OCI-M1 (cell line): ENCODE measurements at regions not wholly inside any gene's neighbourhood (a gene's known extent, or its start where the extent isn't known, plus 50 kb on each side); places are given as distances from the start of the nearest gene placed in this dataset.
"Not testable (repeated sequence)": the region's sequence is repeated elsewhere in the genome, so short reads cannot be mapped to it uniquely, and the experiment has no call there.

Experiments used
- DNase-seq: peaks from one replicate; lab custom pipeline; 2025; lab: John Stamatoyannopoulos, UW

DNA sequence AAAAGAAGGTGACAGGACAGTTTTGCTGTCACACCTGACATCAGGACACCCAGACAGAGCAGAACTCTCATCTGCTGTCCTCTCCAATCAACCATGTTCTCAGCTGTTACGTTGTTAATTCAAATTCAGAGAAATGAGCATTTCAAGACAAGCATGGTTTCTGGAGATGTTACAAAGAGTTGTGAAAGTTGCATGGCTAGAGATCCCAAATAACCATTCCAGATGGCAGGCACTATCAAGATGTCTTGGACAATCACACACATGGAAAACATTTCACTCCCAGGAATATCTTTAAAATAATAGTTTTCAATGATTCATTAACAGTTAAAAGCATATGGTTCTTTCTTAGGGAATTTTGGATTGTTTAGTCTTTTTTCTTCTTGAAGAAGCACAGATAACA, 533.1 kb downstream of the AGTPBP1 start:
- no peak for DNase-seq

DNA sequence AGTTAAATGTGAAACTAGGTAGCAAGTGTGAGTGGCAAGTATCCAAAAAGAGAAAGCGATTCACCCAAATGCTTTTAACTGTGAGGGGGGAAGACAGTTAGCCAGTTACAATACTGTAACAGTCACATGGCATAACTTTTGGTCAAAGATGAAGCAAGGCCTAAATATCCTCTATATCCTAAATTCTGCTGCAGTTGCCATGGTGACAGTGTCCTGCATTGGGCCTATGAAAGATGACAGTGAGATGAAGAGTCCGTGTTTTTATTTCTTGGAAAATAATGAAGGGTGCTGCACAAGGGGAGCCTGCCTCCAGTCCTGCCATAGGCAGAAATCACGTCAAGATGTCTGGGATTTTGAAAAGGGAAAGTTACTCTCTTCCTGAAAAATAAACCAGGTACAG, 534.6 kb downstream of the NTRK2 start:
- DNase-seq = no peak

DNA sequence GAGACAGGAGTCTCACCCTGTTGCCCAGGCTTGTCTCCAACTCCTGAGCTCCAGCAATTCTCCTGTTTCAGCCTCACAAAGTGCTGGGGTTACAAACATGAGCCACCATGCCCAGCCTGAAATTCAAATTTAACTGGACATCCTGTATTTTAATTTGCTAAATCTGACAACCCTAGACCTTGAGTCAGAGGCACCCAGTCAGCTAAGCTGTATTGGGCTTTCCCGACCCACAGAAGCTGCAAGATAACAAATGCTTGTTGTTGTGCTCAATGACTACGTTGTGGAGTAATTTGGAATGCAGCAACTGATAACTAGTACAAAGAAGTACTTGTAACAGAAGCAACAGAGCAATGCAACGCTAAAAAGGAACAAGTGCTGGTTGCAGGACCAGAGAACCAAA, 533.1 kb downstream of the NTRK2 start:
- DNase-seq = no peak

DNA sequence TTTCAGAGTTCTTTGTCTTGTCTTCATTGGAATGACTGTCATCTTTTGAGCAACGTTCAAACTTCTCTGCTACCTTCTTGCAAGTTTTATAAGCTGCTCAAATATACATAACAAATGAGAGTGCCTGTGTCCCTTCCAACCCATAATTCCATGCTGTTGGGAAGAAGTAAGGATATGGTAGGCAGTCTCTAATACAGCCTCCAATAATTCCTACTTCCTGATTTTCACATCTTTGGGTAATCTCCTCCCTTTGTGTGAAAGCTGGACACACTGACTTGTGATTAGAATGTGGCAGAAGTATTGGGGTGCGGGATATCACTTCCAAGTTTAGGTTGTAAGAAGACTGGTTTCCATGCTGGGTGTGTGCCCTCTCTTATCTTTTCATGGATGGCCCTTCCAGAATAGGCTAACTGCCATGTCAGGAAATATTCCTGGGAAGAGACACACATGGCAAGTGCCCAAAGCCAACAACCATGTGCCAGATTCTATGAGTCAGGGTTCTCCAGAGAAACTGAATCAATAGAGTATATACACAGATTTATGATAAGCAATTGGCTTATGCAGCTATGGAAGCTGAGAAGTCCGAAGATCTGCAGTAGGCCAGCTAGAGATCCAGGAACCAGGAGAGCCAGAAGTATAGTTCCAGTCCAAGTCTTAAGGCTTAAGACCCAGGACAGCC, 531.3 kb downstream of the NTRK2 start:
- no peak for DNase-seq

DNA sequence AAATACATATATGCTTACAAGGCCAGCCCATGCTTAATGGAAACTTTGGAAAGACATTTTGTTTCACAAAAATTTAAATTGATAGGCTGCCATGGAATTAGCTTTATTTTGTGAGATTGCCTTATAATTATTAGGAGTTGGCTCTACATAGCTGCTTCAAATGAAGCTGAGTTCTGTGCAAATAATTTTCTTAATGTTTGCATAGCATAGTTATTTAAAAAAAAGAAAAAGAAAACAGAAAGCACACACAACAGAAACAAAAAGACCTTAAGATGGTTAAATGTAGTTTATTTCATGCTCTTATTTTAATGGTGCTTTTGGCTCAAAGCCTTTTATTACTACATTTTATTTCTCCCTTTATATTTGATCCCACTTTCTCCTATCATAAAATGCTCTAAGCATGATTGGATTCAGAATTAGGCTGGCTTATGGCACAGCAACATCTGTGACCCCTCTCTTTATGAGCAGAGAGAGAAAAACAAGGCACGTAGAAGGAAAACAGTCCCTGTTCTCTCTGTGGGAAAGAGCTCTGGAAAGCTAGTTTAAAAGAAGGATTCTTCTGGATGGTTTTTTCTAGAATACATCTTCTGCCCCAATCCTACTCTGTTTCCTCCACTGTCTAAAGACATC, 530.5 kb downstream of the NTRK2 start:
- DNase-seq = no peak

DNA sequence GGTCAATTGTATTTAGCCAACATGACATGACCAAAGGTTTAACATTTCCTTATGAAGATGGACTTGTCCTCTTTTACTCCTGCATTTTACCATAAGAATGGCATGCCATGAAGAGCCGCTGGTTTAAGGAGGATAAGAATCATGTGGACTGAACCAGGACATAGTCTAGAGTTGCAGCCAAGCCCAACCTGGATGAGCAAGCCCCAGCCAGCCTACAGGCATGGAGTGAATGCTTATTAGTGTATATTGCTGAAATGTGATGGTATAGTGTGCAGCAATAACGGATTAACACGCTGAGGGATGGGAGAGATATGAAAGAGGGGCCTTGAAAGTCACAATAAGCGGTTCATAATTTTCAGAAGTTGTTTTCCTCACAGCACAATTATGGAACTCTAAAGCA, 523.2 kb downstream of the NTRK2 start:
- DNase-seq = no peak

DNA sequence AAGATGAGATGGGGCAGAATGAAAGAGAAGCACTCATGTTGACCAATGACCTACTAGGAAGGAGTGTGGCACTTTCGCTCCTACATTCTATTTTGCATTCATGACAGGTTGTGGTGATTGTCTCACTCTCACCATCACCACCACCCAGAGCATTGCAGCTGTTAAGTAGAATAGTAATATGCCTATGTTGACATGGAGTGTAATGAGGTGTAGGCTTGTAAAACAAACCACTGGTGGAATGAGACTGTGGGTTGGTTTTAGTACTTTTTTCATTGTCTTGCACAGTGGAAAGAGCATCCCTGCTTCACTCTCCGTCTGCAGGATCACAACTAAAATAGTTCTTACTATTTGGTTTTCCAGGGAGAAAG, 516.7 kb downstream of the NTRK2 start:
- DNase-seq = no peak

DNA sequence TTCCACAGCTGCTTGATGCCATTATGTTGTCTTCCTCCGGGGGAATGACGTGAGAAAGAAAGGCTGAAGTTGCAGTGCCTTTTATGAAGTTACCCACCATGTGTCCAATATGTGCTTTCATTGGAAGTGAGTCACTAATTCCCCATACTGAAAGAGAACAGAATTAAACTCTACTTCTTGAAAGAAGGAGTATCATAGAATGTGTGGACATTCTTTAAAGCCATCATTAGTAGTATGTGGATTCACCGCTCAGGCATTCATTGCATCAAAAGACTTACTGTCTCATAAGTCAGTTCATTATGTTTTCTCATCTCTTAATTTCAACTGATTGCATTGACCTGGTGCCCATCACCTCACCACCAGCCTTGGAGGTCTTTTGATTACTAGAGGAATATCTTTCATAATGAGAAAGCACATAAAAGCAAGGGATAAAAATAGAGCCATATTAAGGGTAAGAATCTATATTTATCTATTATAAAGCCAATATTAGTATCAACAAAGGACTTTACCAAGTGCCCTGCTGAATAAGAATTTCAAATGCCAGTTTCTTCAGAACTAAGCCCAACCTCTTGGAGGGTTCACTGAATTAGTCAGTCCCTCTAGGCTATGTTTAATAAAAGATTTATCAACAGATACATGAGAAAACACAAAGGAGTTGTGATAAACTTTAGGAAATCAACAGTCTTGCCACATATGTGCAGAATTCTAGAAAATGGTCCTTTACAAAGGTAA, 516.1 kb downstream of the NTRK2 start:
- DNase-seq = no peak

DNA sequence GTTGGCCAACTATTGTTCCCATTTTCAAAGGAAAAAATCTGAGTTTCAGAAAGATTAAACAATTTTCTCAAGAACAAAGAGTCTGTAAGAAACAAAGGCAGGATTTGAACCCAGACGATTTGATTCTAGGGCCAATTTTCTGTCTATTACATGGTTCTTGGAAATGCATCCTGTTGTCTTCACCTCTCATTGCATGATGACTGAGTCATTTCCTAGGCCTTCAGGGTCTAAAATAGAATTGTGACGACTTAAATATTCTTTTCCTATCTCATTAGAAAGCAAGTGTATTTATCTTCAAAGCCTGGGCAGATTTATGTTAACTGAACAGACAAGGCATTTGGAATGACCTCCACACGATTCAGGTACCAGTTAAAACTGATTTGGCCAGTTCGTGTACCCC, 512.9 kb downstream of the NTRK2 start:
- no peak for DNase-seq

DNA sequence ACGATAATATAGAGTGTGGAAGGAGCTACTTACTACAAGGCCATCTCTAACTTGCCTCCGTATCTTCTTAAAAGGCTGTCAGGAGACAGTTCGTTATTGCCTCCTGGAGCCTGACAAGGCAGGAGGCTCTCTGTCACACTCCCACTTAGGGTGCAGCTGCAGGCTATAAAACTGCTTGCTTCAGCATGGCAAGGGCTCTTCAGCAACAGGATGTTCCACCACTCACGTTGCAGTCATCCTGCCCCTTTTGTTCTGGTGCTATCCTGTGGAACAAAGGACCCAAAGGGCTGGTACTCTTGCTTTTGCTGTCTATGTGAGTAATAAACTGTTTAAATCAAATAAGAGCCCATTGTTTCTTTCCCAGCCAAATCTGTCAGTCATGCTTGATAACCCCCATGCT, 508.9 kb downstream of the NTRK2 start:
- DNase-seq = no peak

DNA sequence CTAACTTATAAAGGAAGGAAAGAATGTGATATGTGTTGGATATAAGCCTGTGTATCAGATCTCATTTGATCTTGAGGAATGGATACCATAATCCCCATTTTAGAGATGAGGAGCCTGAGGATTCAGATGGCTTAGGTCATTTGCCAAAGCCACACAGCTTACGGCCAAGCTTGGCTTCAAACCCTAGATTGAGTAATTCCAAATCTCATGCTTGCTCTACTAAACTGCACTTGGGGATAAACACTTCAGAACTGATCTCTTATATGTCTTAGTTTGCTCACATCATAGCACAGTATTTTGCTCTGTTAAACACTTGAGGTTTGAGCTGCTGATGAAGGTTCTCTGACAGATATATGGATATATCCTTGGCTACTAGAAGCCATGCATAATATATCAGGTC, 504.4 kb downstream of the NTRK2 start:
- DNase-seq = no peak

DNA sequence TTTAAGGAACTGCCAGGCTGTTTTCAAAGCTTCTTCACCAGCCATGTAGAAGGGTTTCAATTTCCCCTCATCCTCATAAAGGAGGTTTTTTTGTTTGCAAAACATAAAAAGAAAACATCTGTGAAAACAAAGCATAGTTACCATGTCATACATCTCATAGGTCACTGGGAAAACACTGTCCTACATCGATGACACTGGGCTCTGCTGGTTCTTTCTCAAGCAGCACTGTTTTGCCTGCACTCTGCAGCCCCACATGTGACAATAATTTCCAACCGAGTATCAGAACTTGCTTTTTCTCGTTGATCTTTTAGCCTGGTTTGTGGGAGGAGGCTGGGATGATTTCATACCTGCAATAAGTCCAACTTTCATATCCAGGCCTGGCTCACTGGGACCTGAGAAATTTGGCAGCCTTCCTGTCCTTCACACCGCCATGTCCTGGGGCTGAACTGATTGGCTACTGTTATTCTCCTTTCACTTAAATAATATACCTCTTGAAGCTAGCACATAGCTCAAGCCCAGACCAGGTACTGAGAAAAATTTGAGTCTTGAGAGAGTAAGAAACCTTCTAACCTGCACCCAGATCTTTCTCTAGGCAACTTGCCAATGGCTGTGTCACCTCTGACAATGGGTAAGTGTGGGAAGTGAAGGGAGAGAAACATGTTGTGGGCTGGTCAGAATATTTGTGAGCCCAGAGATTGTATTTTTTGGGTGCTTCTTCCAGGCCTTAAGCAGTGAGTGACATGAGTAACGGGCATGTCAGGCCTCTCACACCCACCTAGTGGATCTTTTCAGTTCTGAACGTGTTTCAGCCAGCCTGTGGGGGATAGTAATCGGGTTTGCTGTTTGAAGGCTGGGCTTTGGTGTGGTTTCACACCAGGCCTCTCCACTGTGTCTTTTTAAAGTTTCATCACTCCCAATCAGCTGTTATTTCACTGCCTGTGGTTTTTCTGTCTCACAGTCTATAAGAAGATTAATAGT, 502.8 kb downstream of the NTRK2 start:
- DNase-seq = no peak

DNA sequence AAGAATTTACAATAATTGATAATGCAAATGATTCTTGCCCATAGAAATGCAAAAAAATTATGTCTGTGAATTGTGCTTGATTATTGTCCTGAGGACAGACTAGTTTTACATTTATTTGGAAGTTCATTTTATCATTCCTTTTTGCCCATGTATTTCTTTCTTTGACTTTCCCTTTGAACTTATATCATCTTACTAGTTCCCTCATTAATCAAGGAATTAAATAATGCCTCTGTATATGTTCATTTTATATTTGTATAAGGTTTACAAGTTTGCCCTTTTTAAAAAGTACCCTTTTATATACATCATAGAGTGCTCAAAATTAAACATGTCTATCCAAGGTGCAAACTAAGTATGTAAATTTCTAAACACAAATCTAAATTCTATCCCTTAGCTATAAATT, 501.6 kb downstream of the NTRK2 start:
- no peak for DNase-seq

DNA sequence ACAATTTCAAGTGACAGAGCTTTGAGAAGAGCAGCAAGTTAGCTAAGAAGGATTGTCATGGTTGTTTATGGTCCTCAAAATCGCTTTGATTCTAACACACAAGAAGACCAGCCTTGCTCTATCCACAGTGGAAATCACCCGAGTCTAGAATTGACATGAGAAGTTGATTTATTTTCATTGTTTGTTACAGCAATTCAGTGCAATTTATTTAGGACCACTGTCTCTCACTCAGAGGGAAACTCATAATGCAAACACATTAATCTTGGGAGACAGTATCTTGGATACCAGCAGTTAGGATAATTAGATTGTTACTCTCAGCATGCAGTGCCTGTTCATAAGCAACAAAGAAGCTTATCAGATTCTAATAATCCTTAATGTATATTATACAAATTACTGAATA, 498.9 kb downstream of the NTRK2 start:
- DNase-seq = no peak

DNA sequence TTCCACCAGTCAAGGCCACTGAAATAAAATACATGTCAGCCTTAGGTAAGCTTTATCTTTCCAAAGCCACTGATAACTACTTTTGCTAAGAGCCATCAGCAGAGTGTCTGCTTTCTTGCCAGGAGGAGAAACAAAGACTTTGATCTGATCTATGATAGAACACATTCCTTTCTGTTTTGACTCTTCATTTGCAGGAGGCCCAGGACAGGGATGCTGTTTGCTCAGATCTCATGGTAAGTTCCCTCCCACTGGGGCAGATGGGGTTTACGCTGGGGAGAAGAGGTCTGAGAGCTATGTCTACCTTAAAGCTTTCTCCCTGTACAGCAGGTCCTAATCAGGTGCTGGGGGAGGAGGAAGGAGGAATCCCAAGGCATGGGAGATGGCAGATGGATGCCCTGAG, 497.6 kb downstream of the NTRK2 start:
- no peak for DNase-seq

DNA sequence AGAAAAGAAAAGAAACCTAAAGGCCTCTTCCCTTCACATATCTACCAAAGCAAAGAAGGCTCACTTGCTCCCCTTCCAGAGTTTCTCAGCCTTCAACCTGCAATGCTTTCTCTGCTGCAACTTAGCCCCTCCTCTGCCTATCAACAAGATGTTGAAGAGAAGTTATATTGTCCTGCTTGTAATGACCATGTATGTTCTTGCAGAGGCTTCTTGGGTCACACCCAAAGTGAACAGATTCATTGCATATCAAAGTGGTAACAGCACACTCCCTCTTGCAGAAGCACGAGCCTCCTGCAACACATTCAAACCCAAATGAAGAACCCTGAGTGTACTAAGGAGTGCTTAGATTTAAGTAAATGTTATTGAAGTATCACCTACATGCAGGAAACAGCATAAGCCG, 494.3 kb downstream of the NTRK2 start:
- no peak for DNase-seq

DNA sequence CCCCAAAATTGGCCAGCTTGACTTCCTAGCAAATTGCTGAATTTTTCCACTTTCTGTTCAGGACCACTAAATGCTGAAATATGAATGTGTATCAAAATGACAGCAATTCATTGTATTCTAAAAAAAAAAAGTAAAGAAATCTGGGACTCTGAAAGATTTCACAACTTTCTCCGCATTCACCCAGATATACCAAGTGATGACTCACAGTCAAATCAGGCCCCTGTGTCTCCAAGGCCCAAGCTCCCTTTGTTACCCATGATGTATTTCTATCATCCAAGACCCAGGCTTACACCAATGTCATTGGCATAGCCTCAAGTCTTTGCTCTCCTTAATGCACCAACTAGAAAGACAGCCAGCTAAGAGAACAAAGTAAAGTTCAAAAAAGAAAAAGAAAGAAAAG, 493.9 kb downstream of the NTRK2 start:
- DNase-seq = no peak

DNA sequence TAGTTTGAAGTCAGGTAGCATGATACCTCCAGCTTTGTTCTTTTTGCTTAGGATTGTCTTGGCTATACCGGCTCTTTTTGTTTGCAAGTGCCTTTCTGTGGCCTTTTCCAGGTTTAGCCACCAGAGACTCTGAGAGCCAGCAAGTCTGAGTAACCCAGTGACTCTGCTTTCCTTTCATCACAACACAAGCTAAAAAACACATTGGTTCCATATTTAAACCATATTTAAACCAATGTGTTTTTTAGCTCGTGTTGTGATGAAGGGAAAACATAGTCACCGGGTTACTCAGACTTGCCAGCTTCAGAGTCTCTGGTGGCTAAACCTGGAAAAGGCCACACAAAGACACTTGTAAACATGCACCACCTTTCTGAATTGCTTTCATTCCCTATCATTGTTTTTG, 493.3 kb downstream of the NTRK2 start:
- no peak for DNase-seq

DNA sequence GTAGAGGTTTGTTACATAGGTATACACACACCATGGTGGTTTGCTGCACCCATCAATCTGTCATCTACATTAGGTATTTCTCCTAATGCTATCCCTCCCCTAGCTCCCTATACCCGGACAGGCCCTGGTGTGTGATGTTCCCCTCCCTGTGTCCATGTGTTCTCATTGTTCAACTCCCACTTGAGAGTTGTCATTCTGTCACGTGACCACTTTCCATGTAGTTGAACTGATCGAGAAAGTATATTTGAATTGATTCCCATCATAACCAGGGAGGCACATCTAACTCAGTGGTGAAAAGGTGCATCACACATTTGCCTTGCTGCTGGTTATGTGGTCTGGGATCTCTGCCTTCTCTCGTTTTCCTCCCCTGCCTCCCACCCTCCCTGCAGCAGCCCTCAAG, 491.4 kb downstream of the NTRK2 start:
- DNase-seq = not testable (repeated sequence)

DNA sequence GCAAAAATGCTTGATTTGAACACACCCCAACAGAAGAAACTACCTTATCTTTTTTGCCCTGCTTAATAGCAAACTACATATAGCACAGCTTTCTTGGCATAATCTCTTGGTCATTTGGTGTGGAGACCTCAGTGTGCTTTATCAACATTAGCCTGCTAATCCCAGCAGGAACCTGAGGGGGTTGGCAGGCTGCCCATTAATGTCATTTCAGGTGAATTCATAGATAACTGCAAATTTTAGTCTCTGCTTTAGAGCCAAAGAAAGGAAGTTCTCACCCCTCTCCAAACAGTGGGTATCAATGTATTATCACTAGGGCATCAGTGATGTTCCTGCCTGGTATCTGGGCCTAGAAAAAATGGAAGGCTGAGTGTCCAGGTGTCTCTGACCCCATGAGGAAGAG, 489.0 kb downstream of the NTRK2 start:
- no peak for DNase-seq

DNA sequence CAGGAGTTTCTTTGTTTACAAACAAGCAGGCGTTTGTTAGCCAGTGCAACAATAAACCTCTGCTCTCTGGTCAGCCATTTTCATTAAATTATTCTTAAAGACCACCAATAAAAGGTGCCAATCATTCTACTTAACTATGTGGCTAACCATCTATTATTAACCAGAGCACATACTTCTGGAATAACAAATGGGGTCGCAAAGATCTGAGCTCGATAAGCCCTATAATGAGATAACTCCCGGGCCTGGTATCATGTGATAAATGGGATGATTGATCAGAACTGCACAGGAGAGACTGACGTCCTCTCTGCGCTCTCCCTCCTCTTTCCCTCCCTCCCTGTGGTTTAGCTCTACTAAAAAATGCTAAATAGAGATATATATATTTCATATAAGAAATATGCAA, 488.2 kb downstream of the NTRK2 start:
- DNase-seq = no peak

DNA sequence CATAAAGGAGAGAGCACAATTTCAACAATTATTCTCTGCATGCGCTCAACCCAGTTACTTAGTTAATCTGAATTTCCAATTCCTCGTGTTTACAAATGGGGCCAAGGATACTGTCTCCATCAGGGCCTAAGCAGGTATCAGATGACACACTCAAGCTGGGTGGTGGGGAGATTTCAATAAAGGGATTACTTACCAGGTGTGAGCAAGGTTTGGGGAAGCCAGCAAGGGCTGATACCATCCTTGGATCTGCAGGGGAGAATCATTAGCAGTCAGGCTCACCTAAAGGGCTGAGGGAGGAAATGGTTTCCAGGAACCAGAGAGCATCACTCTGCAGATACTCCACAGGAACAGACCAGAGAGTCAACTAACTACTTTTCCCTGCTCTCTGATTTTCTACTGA, 487.1 kb downstream of the NTRK2 start:
- no peak for DNase-seq
